ENCODE measurements at regions not wholly inside any gene's neighbourhood (a gene's known extent, or its start where the extent isn't known, plus 50 kb on each side); places are given as distances from the start of the nearest gene placed in this dataset.
"Not testable (repeated sequence)": the region's sequence is repeated elsewhere in the genome, so short reads cannot be mapped to it uniquely, and the experiment has no call there.

GRCh38 chr2:53211201-53211774 lies 556.3 kb upstream of the CHAC2 start:
- TF ChIP-seq, protein P1, sequence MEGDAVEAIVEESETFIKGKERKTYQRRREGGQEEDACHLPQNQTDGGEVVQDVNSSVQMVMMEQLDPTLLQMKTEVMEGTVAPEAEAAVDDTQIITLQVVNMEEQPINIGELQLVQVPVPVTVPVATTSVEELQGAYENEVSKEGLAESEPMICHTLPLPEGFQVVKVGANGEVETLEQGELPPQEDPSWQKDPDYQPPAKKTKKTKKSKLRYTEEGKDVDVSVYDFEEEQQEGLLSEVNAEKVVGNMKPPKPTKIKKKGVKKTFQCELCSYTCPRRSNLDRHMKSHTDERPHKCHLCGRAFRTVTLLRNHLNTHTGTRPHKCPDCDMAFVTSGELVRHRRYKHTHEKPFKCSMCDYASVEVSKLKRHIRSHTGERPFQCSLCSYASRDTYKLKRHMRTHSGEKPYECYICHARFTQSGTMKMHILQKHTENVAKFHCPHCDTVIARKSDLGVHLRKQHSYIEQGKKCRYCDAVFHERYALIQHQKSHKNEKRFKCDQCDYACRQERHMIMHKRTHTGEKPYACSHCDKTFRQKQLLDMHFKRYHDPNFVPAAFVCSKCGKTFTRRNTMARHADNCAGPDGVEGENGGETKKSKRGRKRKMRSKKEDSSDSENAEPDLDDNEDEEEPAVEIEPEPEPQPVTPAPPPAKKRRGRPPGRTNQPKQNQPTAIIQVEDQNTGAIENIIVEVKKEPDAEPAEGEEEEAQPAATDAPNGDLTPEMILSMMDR (IDR thresholded peaks at IDR 0.05; ENCODE audit: control insufficient read depth, insufficient read depth, low read depth, low read length, missing control alignments): no peak
- no peak overlapping the region for H3K4me3 ChIP-seq (ENCODE audit: control insufficient read depth, low read depth, low read length)
- DNase-seq (ENCODE audit: low read depth): no peak

DNA sequence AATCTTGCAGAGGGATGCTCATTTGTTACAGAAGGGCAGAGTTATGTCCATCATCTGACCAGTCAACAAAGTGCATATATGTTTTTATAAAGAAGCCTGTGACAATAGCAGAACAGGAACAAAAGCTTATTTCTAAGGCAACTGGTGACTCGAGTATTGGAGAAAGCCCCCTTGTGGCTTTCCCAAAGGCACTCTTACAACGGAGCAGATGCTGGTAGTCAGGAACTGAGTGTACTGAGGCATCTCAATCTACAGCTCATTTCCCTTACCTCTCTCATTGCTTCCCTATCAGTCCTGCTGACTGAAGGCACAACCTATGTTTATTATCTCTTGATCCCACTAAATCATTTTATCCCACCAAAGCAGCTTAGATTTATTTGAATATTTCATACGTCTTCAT lies 557.1 kb upstream of the CHAC2 start:
- H3K4me3 ChIP-seq (ENCODE audit: control insufficient read depth, low read depth, low read length): no peak overlapping the region
- DNase-seq (ENCODE audit: low read depth): no peak
- TF ChIP-seq, protein P1 (IDR thresholded peaks at IDR 0.05; ENCODE audit: control insufficient read depth, insufficient read depth, low read depth, low read length, missing control alignments): peak; percentile 2

GRCh38 chr2:53209679-53210458 lies 557.7 kb upstream of the CHAC2 start:
- TF ChIP-seq, protein P1 (IDR thresholded peaks at IDR 0.05; ENCODE audit: control insufficient read depth, insufficient read depth, low read depth, low read length, missing control alignments): no peak
- no peak overlapping the region for H3K4me3 ChIP-seq (ENCODE audit: control insufficient read depth, low read depth, low read length)
- no peak for DNase-seq (ENCODE audit: low read depth)

- no peak for DNase-seq (ENCODE audit: low read depth)
- TF ChIP-seq, protein P1 (IDR thresholded peaks at IDR 0.05; ENCODE audit: control insufficient read depth, insufficient read depth, low read depth, low read length, missing control alignments): no peak
- H3K4me3 ChIP-seq (ENCODE audit: control insufficient read depth, low read depth, low read length): no peak overlapping the region
Observed at GRCh38 chr2:53208815-53209214, 558.8 kb upstream of the CHAC2 start.

GRCh38 chr2:53206226-53206625 lies 561.4 kb upstream of the CHAC2 start:
- not testable (repeated sequence) for DNase-seq (ENCODE audit: low read depth); H3K4me3 ChIP-seq (ENCODE audit: control insufficient read depth, low read depth, low read length)

DNA sequence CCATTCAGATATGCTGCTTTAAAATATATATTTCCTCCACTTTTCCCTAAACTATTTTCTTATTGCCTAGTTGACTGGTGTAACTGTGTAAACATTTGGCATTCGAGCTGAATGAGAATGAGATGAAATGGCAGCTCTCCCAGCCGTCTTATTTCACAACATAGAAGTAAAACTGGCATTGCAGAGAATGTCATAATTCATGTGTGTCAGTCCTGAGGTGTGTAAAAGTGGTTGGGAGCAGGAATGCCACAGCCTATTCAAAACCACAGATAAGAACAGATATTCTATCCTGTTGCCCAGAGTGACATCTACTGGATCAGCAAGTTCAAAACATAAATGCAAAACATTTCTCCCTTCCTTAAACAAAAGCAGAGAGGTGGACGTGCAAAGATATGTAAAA lies 565.5 kb upstream of the CHAC2 start:
- no peak overlapping the region for H3K4me3 ChIP-seq (ENCODE audit: control insufficient read depth, low read depth, low read length)
- DNase-seq (ENCODE audit: low read depth): peak; percentile 42
- TF ChIP-seq, protein P1 (IDR thresholded peaks at IDR 0.05; ENCODE audit: control insufficient read depth, insufficient read depth, low read depth, low read length, missing control alignments): no peak

DNA sequence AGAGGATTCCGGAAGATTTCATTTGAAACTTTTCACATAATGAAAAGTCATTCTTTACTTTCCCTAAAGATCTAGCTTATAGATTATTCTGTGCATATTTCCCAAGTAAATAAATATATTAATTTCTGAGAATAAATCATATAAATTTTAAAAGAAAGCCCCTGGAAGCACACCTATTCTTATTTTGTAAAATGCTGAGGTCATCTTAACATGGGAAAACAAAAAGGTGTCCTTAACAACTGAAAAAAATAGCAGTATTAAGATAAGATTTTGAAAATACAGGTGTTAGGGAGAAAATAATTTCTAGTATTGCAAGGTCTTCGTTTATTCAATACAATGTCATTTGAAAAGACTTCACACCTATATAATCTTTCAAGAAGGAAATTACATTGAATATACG lies 567.5 kb upstream of the CHAC2 start:
- no peak for DNase-seq (ENCODE audit: low read depth)
- TF ChIP-seq, protein P1 (IDR thresholded peaks at IDR 0.05; ENCODE audit: control insufficient read depth, insufficient read depth, low read depth, low read length, missing control alignments): no peak
- no peak overlapping the region for H3K4me3 ChIP-seq (ENCODE audit: control insufficient read depth, low read depth, low read length)
